NCI-H748 (cell line): ENCODE measurements at regions not wholly inside any gene's neighbourhood (a gene's known extent, or its start where the extent isn't known, plus 50 kb on each side); places are given as distances from the start of the nearest gene placed in this dataset.

ENCODE experiments used
- DNase-seq: peaks from one replicate; lab custom pipeline; 2025; ENCODE audit not compliant: unreplicated experiment; lab: John Stamatoyannopoulos, UW

DNA sequence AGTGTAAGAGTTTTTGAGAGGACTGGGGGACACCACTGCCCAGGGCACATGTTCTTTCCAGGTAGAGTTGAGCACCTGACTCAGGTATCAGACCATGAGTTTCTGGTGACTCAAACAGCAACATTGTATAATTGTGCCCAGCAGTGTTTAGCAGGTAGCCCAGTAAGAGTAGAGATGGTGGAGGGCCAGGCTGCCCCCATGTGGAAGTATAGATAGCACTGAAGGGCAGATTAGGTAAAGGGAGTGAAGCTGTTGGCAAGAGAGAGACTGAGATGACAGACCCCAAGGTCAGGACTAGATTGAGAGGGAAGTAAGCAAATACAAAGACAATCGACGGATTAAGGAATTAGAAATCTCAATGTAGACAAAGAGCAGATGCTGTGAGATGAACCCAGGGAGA is 74.6 kb downstream of the TRIM42 start:
- no peak for DNase-seq

GRCh38 chr3:140753865-140754754 is 76.2 kb downstream of the TRIM42 start:
- peak; percentile 37 for DNase-seq

GRCh38 chr3:140754936-140755335 is 77.1 kb downstream of the TRIM42 start:
- no peak for DNase-seq

DNA sequence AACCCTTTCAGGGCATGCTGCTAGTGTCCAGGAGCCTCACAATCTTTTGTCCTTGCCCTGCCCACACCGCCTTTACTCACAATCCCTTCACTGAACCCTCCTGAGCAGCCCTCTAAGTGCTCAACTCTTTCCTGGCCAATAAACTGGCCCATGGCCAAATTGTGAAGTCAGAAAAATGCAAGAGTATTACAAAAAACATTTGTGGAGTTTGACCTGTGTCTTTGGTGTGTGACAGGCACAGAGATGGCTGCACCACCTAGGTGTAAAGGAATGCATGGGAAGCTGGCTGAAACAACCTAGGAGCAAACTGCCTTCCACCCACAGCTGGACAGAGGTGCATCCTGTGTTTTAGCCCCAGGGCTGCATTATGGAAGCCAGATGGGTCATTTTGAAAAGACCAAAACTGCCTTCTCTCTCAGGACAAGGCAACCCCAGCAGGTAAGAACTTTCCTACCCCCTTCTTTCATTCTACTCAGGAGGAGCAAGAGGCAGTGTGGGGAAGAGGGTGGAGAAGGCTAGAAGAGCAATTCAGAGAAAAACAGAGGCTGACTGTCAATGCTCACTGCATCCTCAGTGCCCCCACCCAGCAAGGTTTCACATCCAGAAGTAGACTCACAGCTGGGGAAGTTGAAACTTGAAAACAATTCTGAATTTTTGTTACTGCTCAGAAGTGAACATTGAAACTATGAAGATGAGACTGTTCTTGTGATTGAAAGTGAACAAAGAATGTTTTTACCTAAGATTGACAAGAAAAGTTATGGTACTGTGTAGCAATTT is 78.6 kb downstream of the TRIM42 start:
- no peak for DNase-seq

DNA sequence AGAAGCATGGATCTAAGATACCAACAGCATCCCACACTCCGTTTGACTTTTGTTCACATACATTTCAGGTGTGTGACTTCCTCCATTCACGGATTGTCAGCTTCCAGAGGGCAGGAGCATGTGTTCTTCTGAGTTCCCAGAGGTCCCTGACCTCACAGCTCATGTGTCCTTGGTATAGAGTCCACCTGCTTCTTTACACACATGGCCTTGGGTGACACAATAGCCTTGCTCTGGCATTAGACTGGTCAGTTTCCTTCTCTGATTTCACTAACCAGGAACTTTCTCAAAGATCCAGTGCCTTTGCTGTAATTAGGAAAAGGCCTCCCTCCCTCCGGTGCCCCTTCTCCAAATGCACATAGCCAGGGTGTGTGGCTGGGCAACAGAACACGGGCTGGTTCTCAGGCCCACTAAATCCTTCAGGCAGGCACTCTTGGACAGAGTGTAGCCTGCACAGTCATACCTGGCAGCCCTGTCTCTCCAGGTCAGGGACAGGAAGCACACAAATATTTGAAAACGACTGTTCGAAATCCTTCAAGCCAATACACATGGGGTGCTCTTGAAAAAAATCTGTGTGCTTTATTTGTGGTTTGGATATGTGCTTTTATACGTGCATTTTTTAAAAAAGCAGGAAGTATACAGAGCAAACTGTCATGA is 81.1 kb downstream of the TRIM42 start:
- DNase-seq = no peak

- no peak for DNase-seq
Observed at GRCh38 chr3:140760324-140761075, 82.6 kb downstream of the TRIM42 start.

DNA sequence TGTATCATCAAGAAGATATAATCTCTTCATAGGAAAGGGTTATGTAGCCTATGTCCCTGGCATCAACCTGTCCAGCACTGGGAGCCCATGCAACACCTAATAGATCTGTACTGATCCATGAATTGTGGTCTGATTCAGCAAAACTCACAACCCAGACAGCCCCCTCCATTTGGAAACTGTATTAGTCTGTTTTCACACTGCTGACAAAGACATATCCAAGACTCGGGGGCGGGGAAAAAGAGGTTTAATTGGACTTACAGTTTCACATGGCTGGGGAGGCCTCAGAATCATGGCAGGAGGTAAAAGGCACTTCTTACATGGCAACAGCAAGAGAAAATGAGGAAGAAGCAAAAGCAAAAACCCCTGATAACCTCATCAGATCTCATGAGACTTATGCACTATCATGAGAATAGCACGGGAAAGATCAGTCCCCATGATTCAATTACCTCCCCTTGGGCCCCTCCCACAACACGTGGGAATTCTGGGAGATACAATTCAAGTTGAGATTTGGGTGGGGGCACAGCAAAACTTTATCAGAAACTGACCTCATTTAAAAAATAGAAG is 83.3 kb downstream of the TRIM42 start:
- no peak for DNase-seq

GRCh38 chr3:140762746-140763145 is 84.9 kb downstream of the TRIM42 start:
- no peak for DNase-seq

DNA sequence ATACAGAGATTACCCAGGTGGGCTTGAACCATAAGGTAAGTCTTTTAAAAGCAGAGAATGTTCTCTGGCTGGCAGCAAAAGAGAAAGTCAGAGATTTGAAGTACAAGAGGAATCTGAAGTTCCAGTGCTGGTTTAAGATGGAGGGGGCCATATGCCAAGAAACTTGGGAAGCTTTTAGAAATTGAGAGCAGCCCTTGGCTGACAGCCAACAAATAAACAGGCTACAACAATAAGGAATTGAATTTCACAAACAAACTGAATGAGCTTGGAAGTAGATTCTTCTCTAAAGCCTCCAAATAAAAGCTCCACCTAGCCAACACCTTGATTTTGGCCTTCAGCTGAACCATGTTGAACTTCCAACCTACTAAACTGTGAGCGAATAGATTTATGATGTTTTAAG is 85.7 kb downstream of the TRIM42 start:
- peak; percentile 37 for DNase-seq

DNA sequence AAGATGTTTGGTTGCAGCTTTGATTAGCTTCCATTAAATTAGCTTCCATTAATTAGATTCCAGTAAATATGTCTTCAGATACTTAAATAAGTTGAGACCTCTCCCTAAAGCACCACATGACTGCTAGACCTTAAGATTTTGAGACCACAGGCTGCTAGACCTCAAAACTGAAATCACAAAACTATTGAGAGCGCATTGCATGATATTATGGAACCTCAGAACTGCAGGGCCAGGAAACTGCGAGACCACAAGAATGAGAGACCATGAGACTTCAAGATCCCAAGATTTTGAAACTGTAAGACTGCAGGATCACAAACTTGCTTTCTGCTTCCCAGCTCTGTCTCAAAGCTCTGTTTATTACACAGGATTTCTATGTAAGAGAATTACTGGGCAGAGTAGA is 87.4 kb downstream of the TRIM42 start:
- no peak for DNase-seq

- DNase-seq = no peak
Observed at GRCh38 chr3:140766465-140766864, 88.6 kb downstream of the TRIM42 start.

DNA sequence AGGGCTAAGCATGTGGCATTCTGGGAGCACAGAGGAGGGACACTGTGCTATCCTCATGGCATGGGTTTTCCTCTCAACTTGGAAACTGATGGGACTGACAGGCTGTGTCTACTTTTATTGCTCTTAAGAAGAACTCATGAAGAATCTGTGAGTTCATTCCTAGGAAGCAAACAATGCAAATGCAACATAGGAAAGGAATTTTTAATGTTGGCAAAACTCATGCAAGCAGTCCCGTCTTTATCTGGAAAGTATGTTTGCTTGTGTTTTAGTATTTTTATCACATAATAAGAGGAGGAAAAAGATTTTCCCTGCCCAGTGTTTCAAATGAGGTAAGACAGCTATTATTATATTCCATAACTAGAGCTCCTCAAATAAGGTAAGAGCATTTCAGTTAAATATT is 89.7 kb downstream of the TRIM42 start:
- DNase-seq = no peak

DNA sequence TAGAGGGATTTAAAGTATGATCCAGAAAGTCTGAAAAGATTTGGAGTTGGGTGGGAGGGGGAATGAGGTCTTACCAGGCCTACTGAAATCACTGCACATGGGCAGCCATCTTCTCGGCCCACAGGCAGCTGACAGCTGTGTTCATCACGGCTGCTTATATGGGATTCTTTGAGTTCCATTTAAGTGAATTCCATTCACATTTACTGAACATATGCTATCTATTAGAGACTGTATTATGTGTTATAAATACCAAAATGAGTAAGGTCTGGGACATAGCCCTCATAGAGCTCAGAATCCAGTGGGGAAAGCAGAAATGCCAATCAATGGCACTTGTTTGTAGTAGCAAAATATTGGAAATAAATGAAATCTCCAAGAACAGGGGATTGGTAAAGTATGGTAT is 91.1 kb downstream of the TRIM42 start:
- DNase-seq = no peak

DNA sequence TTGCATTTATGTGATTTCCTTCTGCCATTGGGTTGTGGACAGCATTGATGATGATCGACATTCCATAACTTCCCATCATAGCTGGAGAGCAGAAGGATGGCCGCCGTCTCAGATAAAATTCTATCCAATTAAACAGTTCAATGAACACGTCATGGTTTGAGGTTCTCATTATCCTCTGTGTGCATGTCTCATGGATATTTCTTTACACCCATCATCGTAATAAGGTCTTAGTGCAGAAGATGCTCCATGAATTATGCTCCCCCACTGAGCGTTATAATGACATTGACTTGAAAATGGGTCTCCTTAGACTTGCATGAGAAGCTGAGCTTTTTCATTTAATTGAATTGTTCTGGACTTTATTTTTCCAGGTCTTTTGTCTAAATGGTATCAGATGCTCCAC is 92.1 kb downstream of the TRIM42 start:
- no peak for DNase-seq

- no peak for DNase-seq
Observed at GRCh38 chr3:140770977-140771667, 93.3 kb downstream of the TRIM42 start.

DNA sequence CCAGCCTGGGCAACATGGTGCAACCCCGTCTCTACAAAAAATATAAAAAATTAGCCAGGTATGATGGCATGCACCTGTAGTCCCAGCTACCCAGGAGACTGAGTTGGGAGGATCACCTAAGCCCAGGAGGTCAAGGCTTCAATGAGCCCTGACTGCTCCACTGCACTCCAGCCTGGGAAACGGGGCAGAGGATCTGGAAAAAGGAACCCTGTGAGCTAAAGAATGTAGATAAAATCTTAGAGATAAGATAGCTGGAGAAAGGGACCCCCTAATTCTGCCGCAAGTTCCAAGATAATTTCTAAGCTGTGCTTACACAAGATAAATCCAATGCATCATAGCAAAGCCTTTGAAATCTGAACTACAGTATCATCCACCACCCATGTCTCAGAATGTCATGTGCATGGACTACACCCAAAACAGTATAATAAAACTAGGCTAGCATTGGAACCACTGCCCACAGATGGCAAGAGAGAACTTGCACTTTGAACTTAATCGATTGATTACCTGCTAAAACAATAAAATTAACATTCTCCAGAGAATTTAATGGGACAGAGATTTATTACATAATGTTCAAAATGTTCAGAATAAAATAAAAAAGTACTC is 99.9 kb downstream of the TRIM42 start:
- DNase-seq = no peak

GRCh38 chr3:140791368-140791767 is 113.5 kb downstream of the TRIM42 start:
- no peak for DNase-seq

GRCh38 chr3:140794507-140794906 is 116.6 kb downstream of the TRIM42 start:
- DNase-seq = no peak

- peak; percentile 53 for DNase-seq
Observed at GRCh38 chr3:140802898-140803297, 125.0 kb downstream of the TRIM42 start.

- DNase-seq = peak; percentile 20
Observed at GRCh38 chr3:140809316-140809715, 131.5 kb downstream of the TRIM42 start.
